ENCODE measurements at regions not wholly inside any gene's neighbourhood (a gene's known extent, or its start where the extent isn't known, plus 50 kb on each side); places are given as distances from the start of the nearest gene placed in this dataset.

GRCh38 chr9:79985264-79985663 is 413.5 kb downstream of the TLE4 start:
- Histone ChIP-seq H3K9ac (ENCODE audit: low read length) (no peak overlapping the region), H2AFZ (ENCODE audit: low read length) (no peak overlapping the region), H4K20me1 (ENCODE audit: insufficient read depth, low read length) (no peaks in the 10 kb centered on the region), H3K4me1 (ENCODE audit: low read length) (no peaks in the 10 kb centered on the region), H3K9me3 (replicated peaks; ENCODE audit: insufficient read depth, low read length) (no peaks in the 10 kb centered on the region), H3K4me2 (ENCODE audit: low read depth, low read length) (no peak overlapping the region), H3K4me3 (ENCODE audit: low read length) (no peak overlapping the region), H3K36me3 (replicated peaks; ENCODE audit: insufficient read depth, low read length) (no peaks in the 10 kb centered on the region), H3K27ac (ENCODE audit: low read length) (no peak overlapping the region), H3K27me3 (replicated peaks; ENCODE audit: insufficient read depth, low read length) (no peaks in the 10 kb centered on the region), H3K79me2 (ENCODE audit: low read length) (no peaks in the 10 kb centered on the region), H3F3A (ENCODE audit: insufficient read depth, low read length) (no peaks in the 10 kb centered on the region), H3K9me2 (replicated peaks; ENCODE audit: insufficient read depth, low read length) (no peaks in the 10 kb centered on the region)
- TF ChIP-seq EZH2 (optimal IDR thresholded peaks at IDR 0.05; ENCODE audit: low read depth, low read length) (no peak), CTCF (IDR thresholded peaks at IDR 0.05; ENCODE audit: low read length) (no peak)
- DNase-seq, result no peak

- H2AFZ ChIP-seq (ENCODE audit: low read length), result no peak overlapping the region
- TF ChIP-seq EZH2phosphoT487 (IDR thresholded peaks at IDR 0.05; ENCODE audit: low read length) (no peak), CTCF (IDR thresholded peaks at IDR 0.05; ENCODE audit: low read length) (no peak), EZH2 (optimal IDR thresholded peaks at IDR 0.05; ENCODE audit: low read depth, low read length) (no peak)
- DNase-seq, result no peak
Observed at GRCh38 chr9:79984429-79985067, 412.8 kb downstream of the TLE4 start.

GRCh38 chr9:79980432-79980831 is 408.7 kb downstream of the TLE4 start:
- Histone ChIP-seq H3K9me3 (replicated peaks; ENCODE audit: insufficient read depth, low read length) (no peaks in the 10 kb centered on the region), H3K4me3 (ENCODE audit: low read length) (no peak overlapping the region), H4K20me1 (ENCODE audit: insufficient read depth, low read length) (no peaks in the 10 kb centered on the region), H3K27ac (ENCODE audit: low read length) (no peak overlapping the region), H3F3A (ENCODE audit: insufficient read depth, low read length) (no peaks in the 10 kb centered on the region), H2AFZ (ENCODE audit: low read length) (no peak overlapping the region), H3K27me3 (replicated peaks; ENCODE audit: insufficient read depth, low read length) (no peaks in the 10 kb centered on the region), H3K4me2 (ENCODE audit: low read depth, low read length) (no peak overlapping the region), H3K36me3 (replicated peaks; ENCODE audit: insufficient read depth, low read length) (no peaks in the 10 kb centered on the region), H3K4me1 (ENCODE audit: low read length) (no peaks in the 10 kb centered on the region), H3K9ac (ENCODE audit: low read length) (no peak overlapping the region), H3K9me2 (replicated peaks; ENCODE audit: insufficient read depth, low read length) (no peaks in the 10 kb centered on the region), H3K79me2 (ENCODE audit: low read length) (no peaks in the 10 kb centered on the region)
- TF ChIP-seq CTCF (IDR thresholded peaks at IDR 0.05; ENCODE audit: low read length) (no peak), EZH2phosphoT487 (IDR thresholded peaks at IDR 0.05; ENCODE audit: low read length) (no peak), EZH2 (optimal IDR thresholded peaks at IDR 0.05; ENCODE audit: low read depth, low read length) (no peak)
- no peak for DNase-seq

More at GRCh38 chr9:79984429-79985067, 412.8 kb downstream of the TLE4 start:
- no peaks in the 10 kb centered on the region for H4K20me1 ChIP-seq (ENCODE audit: insufficient read depth, low read length)
- no peaks in the 10 kb centered on the region for H3K36me3 ChIP-seq (replicated peaks; ENCODE audit: insufficient read depth, low read length)
- H3K27ac ChIP-seq (ENCODE audit: low read length), result no peak overlapping the region
- no peaks in the 10 kb centered on the region for H3K9me2 ChIP-seq (replicated peaks; ENCODE audit: insufficient read depth, low read length)
- no peaks in the 10 kb centered on the region for H3K79me2 ChIP-seq (ENCODE audit: low read length)
- H3K27me3 ChIP-seq (replicated peaks; ENCODE audit: insufficient read depth, low read length), result no peaks in the 10 kb centered on the region
- H3F3A ChIP-seq (ENCODE audit: insufficient read depth, low read length), result no peaks in the 10 kb centered on the region
- no peaks in the 10 kb centered on the region for H3K9me3 ChIP-seq (replicated peaks; ENCODE audit: insufficient read depth, low read length)
- H3K9ac ChIP-seq (ENCODE audit: low read length), result no peak overlapping the region
- H3K4me3 ChIP-seq (ENCODE audit: low read length), result no peak overlapping the region
- no peak overlapping the region for H3K4me2 ChIP-seq (ENCODE audit: low read depth, low read length)
- no peaks in the 10 kb centered on the region for H3K4me1 ChIP-seq (ENCODE audit: low read length)
